GM12875 (cell line): ENCODE measurements at regions not wholly inside any gene's neighbourhood (a gene's known extent, or its start where the extent isn't known, plus 50 kb on each side); places are given as distances from the start of the nearest gene placed in this dataset.
"Not testable (repeated sequence)": the region's sequence is repeated elsewhere in the genome, so short reads cannot be mapped to it uniquely, and the experiment has no call there.

Experiments
- H3K4me3 ChIP-seq: one replicate; pipeline ENCODE4 v1.5.1; 2011; ENCODE audit warnings: low read depth, low read length, control low read depth
- TF ChIP-seq, protein P1 (sequence below): IDR thresholded peaks from 2 replicates; pipeline ENCODE4 v1.5.1; 2011; ENCODE audit warnings: low read depth, mild to moderate bottlenecking, control low read depth, inconsistent platforms, low read length, moderate library complexity, borderline replicate concordance; ENCODE audit not compliant: insufficient read depth

DNA sequence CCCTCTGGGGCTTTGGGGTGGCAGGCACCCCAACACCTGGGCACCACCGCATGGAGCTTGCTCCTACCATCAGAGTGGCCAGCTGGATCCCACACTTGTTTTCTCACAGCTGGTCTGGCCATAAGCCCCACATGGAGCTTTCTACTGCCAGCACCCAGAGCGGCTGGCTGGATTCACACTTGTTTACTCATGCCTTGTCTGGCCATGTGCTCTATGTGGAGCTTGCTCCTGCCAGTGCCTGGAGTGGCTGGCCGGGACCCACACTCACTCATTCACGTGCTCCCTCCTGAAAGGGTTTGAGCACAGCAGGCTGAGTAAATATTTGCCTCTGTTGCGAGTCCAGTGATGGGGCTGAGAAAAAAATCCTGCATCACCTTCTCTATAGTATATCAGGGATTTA lies 487.0 kb downstream of the CD109 start:
- TF ChIP-seq, protein P1, sequence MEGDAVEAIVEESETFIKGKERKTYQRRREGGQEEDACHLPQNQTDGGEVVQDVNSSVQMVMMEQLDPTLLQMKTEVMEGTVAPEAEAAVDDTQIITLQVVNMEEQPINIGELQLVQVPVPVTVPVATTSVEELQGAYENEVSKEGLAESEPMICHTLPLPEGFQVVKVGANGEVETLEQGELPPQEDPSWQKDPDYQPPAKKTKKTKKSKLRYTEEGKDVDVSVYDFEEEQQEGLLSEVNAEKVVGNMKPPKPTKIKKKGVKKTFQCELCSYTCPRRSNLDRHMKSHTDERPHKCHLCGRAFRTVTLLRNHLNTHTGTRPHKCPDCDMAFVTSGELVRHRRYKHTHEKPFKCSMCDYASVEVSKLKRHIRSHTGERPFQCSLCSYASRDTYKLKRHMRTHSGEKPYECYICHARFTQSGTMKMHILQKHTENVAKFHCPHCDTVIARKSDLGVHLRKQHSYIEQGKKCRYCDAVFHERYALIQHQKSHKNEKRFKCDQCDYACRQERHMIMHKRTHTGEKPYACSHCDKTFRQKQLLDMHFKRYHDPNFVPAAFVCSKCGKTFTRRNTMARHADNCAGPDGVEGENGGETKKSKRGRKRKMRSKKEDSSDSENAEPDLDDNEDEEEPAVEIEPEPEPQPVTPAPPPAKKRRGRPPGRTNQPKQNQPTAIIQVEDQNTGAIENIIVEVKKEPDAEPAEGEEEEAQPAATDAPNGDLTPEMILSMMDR, result no peak
- H3K4me3 ChIP-seq, result no peak overlapping the region

DNA sequence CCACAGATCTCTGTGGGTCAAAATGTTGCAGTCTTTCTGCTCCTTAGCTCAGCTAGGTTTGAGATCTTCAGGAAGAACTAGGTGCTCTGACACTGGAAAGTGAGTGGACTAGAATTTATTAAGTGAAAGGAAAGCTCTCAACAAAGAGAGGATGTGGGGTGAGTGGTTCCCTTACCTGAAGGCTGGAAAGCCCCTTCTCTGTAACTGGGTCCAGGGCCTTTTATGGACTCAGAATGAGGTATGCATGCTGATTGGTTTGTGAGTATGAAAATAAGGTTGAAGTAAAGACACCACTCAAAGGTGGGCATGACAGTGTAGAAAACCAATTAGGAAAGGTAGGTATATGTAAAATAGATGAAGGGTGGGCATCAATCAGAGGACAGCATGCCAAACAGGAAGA lies 485.5 kb downstream of the CD109 start:
- TF ChIP-seq, protein P1, result no peak

DNA sequence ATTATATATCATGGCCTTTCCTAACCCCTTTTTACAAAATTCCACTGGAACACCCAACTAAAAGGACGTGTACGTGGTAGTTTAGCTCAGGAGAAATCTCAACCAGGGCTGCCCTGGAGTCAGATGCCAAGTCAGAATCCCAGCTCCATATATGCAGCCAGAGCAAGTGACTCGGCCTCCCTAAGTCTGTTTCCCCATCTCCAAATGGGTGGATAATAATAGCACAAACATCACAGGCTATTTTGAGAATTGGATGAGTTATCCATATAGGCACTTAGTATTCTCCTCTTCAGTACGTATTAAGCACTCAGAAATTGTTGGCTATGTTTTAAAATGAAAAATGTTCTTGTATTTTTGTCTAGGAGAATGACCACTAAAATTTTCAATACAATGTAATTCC lies 481.5 kb downstream of the CD109 start:
- TF ChIP-seq, protein P1, result no peak
- H3K4me3 ChIP-seq, result no peak overlapping the region

More for the DNA sequence above, 485.5 kb downstream of the CD109 start:
- no peak overlapping the region for H3K4me3 ChIP-seq

DNA sequence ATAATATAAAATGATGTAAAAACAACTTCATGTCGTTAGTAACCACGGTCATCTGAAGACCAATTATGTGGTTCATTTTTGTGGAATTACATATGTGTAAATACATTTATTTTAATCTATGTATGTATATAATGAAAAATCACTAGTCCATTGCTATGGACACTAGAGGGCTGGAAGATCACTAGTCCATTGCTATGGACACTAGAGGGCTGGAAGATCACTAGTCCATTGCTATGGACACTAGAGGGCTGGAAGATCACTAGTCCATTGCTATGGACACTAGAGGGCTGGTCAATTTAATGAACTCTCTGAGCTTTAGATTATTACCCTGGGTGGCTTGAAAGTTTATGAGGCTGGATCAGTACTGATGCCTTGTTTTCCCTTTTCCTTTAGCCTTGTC lies 474.5 kb downstream of the CD109 start:
- not testable (repeated sequence) for H3K4me3 ChIP-seq

DNA sequence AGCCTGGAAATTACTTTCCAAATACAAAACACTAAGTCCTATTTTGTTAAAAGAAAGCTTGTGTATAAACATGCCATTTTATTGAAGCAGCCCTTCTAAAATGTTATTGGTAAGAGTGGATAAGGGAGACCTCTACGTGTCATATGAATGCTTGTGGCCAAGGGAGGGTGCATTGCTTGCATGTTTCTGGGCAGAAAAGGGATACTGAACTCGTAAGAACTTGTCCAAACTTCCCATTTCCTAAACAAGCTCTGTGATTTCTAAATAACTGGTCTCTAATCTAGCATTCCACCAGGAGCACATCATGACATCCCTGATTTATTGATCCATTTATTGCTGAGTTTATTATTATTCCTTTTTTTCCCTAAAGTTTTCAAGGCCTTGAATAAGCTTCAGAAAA lies 474.1 kb downstream of the CD109 start:
- no peak overlapping the region for H3K4me3 ChIP-seq
- TF ChIP-seq, protein P1, result no peak

DNA sequence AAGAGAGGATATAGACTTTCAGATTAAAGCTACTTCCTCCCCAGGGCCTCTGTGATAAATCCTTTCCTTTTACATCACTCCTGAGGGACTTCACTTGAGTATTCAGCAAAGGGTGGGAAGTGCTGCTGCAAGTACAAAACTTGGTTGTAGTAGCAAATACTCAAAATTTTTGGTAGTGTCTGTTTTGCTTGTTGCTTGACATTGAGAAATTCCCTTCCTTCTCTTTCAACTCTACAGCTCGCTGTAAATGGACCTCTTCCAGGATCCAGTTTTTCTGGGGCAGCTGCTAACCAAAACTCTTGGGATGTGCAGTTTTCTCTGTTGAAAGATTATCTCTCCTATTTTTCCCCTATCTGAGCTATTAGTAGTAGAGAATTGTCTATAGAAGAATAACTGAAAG lies 472.0 kb downstream of the CD109 start:
- TF ChIP-seq, protein P1, result no peak
- no peak overlapping the region for H3K4me3 ChIP-seq

DNA sequence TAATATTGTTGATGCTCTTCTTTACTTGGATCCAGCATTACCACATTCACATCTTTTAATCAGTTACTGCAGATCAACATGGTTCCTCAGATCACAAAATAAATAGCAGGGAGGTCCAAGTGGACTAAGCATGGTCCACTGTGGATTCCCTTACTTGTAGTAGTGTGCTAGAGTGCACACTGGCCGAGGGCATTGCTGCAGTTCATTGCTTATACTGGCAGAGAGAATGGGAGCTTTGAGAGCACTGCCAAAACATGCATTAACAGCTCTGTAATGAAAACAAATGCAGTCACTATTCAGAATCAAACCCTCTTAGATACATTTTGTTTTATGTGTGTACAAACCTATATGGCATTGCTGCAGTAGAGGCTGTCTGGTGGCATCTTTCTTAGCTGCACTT lies 471.5 kb downstream of the CD109 start:
- H3K4me3 ChIP-seq, result no peak overlapping the region
- TF ChIP-seq, protein P1, result no peak

DNA sequence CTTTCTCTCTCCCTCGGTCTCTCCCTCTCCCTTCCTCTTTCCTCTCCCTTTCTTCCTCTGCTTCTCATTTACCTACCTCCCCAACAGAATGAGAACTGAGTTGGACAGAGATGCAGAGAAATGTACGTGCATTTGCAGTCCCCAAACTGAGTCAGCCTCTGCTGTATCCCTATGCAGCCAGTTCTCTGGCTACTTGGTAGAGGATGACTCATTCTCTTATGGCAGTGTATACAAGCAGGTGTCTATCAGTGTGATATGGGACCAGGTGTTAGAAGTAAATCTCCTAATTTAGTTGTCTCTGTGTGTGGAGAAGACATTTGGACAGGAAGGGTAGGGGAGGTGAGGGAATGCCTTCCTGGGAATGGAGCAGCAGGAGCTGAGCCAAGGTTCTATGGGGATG lies 470.8 kb downstream of the CD109 start:
- TF ChIP-seq, protein P1, result no peak
- no peak overlapping the region for H3K4me3 ChIP-seq
